SK-N-SH (cell line): ENCODE measurements at regions not wholly inside any gene's neighbourhood (a gene's known extent, or its start where the extent isn't known, plus 50 kb on each side); places are given as distances from the start of the nearest gene placed in this dataset.

Source experiments
- CTCF ChIA-PET: fragments of 300-600, 350-600 bp; formaldehyde crosslinking; extraction: SDS; loops from one replicate; lab custom pipeline; 2021; lab: Yijun Ruan, JAX
- POLR2A ChIA-PET: fragments of 350-600 bp; sonication (Branson Sonifier 250); formaldehyde crosslinking; extraction: SDS; loops from one replicate; lab custom pipeline; 2020; ENCODE audit warnings: antibody characterized with exemption, inconsistent platforms; lab: Yijun Ruan, JAX
- DNase-seq: peaks from one replicate; pipeline ENCODE4 v3.0.0; 2012
- H2AFZ ChIP-seq: fragments of 200-600 bp; sonication (generic); 2 replicates; pipeline ENCODE4 v1.8.1; 2016; ENCODE audit warnings: antibody characterized with exemption, mild to moderate bottlenecking, low read depth
- H3F3A ChIP-seq: fragments of 200-600 bp; sonication (generic); replicated peaks from 2 replicates; pipeline ENCODE3; 2016; ENCODE audit warnings: antibody characterized with exemption, mild to moderate bottlenecking; ENCODE audit not compliant: insufficient read depth
- H3K27ac ChIP-seq, 2 experiments: fragments of 200-500 bp in 1 of 2; fragments of 200-600 bp in 1 of 2; sonication (Bioruptor generic) in 1 of 2; sonication (generic), shearing (Covaris generic) in 1 of 2; 2 replicates each; pipeline versions ENCODE4 v1.5.1 to v1.6.1; 2014 to 2016; ENCODE audit warnings: low read depth in 2 of 2, inconsistent platforms in 1 of 2, low read length in 1 of 2, mild to moderate bottlenecking in 1 of 2, mixed read lengths in 1 of 2
- H3K27me3 ChIP-seq: fragments of 200-600 bp; sonication (generic), shearing (Covaris generic); 2 replicates; pipeline ENCODE4 v1.6.1; 2016; ENCODE audit warnings: mixed run types; ENCODE audit not compliant: insufficient read depth
- H3K36me3 ChIP-seq, 2 experiments: fragments of 200-500 bp in 1 of 2; fragments of 200-600 bp in 1 of 2; sonication (Bioruptor generic) in 1 of 2; sonication (generic) in 1 of 2; replicated peaks in 1 of 2; 2 replicates each; pipeline versions ENCODE3 to v1.5.1; 2014 to 2016; ENCODE audit warnings: low read length in 1 of 2, mild to moderate bottlenecking in 1 of 2; ENCODE audit not compliant: insufficient read depth in 2 of 2, control insufficient read depth in 1 of 2
- H3K4me1 ChIP-seq, 2 experiments: fragments of 200-500 bp in 1 of 2; fragments of 200-600 bp in 1 of 2; sonication (Bioruptor generic) in 1 of 2; sonication (generic), shearing (Covaris generic) in 1 of 2; 2 replicates each; pipeline versions ENCODE4 v1.5.1 to v1.6.1; 2014 to 2016; ENCODE audit warnings: low read depth in 1 of 2, low read length in 1 of 2, mixed run types in 1 of 2; ENCODE audit not compliant: insufficient read depth in 2 of 2, control insufficient read depth in 1 of 2
- H3K4me2 ChIP-seq: fragments of 200-600 bp; sonication (generic), shearing (Covaris generic); 2 replicates; pipeline ENCODE4 v1.6.1; 2017; ENCODE audit warnings: mixed run types
- H3K4me3 ChIP-seq, 2 experiments: fragments of 200-500 bp in 1 of 2; fragments of 200-600 bp in 1 of 2; sonication (Bioruptor generic) in 1 of 2; sonication (generic), shearing (Covaris generic) in 1 of 2; 2 replicates each; pipeline versions ENCODE4 v1.5.1 to v1.8.1; 2014 to 2016; ENCODE audit warnings: low read depth in 2 of 2, inconsistent platforms in 1 of 2, low read length in 1 of 2, mild to moderate bottlenecking in 1 of 2, mixed read lengths in 1 of 2, moderate library complexity in 1 of 2
- H3K79me2 ChIP-seq: fragments of 200-600 bp; sonication (generic); 2 replicates; pipeline ENCODE4 v1.8.1; 2017; ENCODE audit warnings: mild to moderate bottlenecking; ENCODE audit not compliant: insufficient read depth
- H3K9ac ChIP-seq: fragments of 200-600 bp; sonication (generic); 2 replicates; pipeline ENCODE4 v1.6.1; 2017; ENCODE audit warnings: mixed run types
- H3K9me2 ChIP-seq: fragments of 200-600 bp; sonication (generic); 2 replicates; pipeline ENCODE4 v1.6.1; 2017; ENCODE audit warnings: mixed run types
- H3K9me3 ChIP-seq: fragments of 200-600 bp; sonication (generic); 2 replicates; pipeline ENCODE4 v1.6.1; 2017; ENCODE audit warnings: mixed run types, mild to moderate bottlenecking, moderate library complexity
- H4K20me1 ChIP-seq: fragments of 200-600 bp; sonication (generic); 2 replicates; pipeline ENCODE4 v1.6.1; 2017; ENCODE audit warnings: mild to moderate bottlenecking, mixed run types; ENCODE audit not compliant: insufficient read depth
- CHD2 ChIP-seq: fragments of 150-350 bp; IDR thresholded peaks from 2 replicates; pipeline ENCODE4 v1.6.1; 2018; ENCODE audit warnings: low read length; ENCODE audit not compliant: partially characterized antibody
- ELF1 ChIP-seq: IDR thresholded peaks from 2 replicates; pipeline ENCODE4 v1.4.0; 2012
- EP300 ChIP-seq, 2 experiments: IDR thresholded peaks; 2 replicates each; pipeline versions ENCODE4 v1.4.0 to v1.6.1; 2012; ENCODE audit warnings: borderline replicate concordance in 1 of 2, low read depth in 1 of 2, low read length in 1 of 2
- EZH2phosphoT487 ChIP-seq: fragments of 200-600 bp; sonication (generic); IDR thresholded peaks from 2 replicates; pipeline ENCODE4 v1.6.1; 2017; ENCODE audit warnings: low read depth, mixed run types, mild to moderate bottlenecking, antibody characterized with exemption, moderate library complexity, borderline replicate concordance
- FOSL2 ChIP-seq: IDR thresholded peaks from 2 replicates; pipeline ENCODE4 v1.4.0; 2012; ENCODE audit warnings: low read depth, mild to moderate bottlenecking, moderate library complexity, borderline replicate concordance
- FOXJ3 ChIP-seq: sonication (generic); formaldehyde crosslinking; IDR thresholded peaks from 2 replicates; pipeline ENCODE4 v1.5.1; 2020; ENCODE audit warnings: mild to moderate bottlenecking, missing genetic modification reagents
- GABPA ChIP-seq: IDR thresholded peaks from 2 replicates; pipeline ENCODE4 v1.4.0; 2012; ENCODE audit warnings: low read depth, mild to moderate bottlenecking
- GATA2 ChIP-seq: sonication (generic); formaldehyde crosslinking; IDR thresholded peaks from 2 replicates; pipeline ENCODE4 v1.5.0; 2020; ENCODE audit warnings: mild to moderate bottlenecking, missing genetic modification reagents
- MEF2A ChIP-seq: IDR thresholded peaks from 2 replicates; pipeline ENCODE4 v1.4.0; 2012; ENCODE audit warnings: low read depth, borderline replicate concordance
- NFIC ChIP-seq: IDR thresholded peaks from 2 replicates; pipeline ENCODE4 v1.4.0; 2012; ENCODE audit warnings: borderline replicate concordance
- NRF1 ChIP-seq: IDR thresholded peaks from 2 replicates; pipeline ENCODE4 v1.6.1; 2012; ENCODE audit warnings: low read depth, mild to moderate bottlenecking, low read length
- RCOR1 ChIP-seq: fragments of 150-350 bp; IDR thresholded peaks from 2 replicates; pipeline ENCODE4 v1.6.1; 2017; ENCODE audit warnings: antibody characterized with exemption, low read length
- RFX5 ChIP-seq: IDR thresholded peaks from 2 replicates; pipeline ENCODE4 v1.6.1; 2012; ENCODE audit warnings: mild to moderate bottlenecking, improper control_type of control experiment, low read length
- RXRA ChIP-seq: IDR thresholded peaks from 2 replicates; pipeline ENCODE4 v1.4.0; 2012; ENCODE audit warnings: low read depth, mild to moderate bottlenecking, borderline replicate concordance
- SMC3 ChIP-seq: IDR thresholded peaks from 2 replicates; pipeline ENCODE4 v1.6.1; 2012; ENCODE audit warnings: low read depth, low read length, improper control_type of control experiment
- TCF12 ChIP-seq: IDR thresholded peaks from 2 replicates; pipeline ENCODE4 v1.4.0; 2012
- TEAD4 ChIP-seq: IDR thresholded peaks from 2 replicates; pipeline ENCODE4 v1.4.0; 2012; ENCODE audit warnings: mild to moderate bottlenecking, borderline replicate concordance; ENCODE audit not compliant: insufficient read depth
- WGBS: methylation state at CpG from one replicate; pipeline ENCODE4 v1.1.6; 2017; ENCODE audit warnings: low lambda C conversion rate; 5-methylcytosine and 5-hydroxymethylcytosine counted together
- TF ChIP-seq, protein P1 (sequence below): fragments of 150-350 bp; IDR thresholded peaks from 2 replicates; pipeline ENCODE4 v1.6.1; 2017; ENCODE audit warnings: antibody characterized with exemption, low read length, low read depth, borderline replicate concordance
- TF ChIP-seq, protein P2 (sequence below): IDR thresholded peaks from 2 replicates; pipeline ENCODE4 v1.4.0; 2012; ENCODE audit warnings: low read depth, borderline replicate concordance
- TF ChIP-seq, protein P3 (sequence below): IDR thresholded peaks from 2 replicates; pipeline ENCODE4; 2012
- TF ChIP-seq, protein P4 (sequence below): IDR thresholded peaks from 2 replicates; pipeline ENCODE4 v1.6.1; 2012; ENCODE audit warnings: mild to moderate bottlenecking, low read depth, low read length, moderate library complexity
- TF ChIP-seq, protein P5 (sequence below): IDR thresholded peaks from 2 replicates; pipeline ENCODE4 v1.4.0; 2012; ENCODE audit warnings: low read depth, borderline replicate concordance

DNA sequence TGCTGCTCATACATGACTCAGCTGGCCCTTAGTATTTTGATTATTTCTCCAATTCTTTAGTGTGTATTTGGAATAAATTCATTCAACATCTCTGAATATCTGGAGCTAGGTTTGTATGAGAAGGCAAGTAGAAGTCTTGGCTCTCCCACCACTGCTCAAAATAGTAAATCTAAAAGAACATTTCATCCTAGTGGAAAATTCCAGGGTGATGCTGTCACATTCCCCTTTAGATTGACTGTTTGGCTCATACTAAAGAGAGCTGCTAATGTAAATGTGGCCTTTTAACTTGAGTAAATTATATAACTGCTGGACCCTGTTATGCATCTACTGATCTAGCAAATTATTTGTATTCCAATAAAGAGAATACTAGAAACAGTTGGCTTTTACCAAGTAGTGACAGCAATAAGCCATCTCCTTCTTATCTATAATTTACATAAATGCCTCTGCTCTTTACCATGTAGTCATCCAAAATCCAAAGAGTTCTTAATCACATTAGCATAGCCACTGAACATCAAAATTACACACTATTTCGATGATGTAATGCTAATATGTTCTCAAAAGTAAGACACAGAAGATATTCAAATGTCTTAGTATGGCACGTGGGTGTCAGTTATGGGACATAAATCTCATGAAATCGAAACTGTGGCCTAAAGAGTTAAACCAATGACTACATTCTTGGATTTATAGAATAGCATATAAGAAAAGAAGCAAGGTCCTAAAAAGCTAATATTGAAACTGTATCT lies 86.9 kb upstream of the KCND2 start (continued):
- TF ChIP-seq EZH2phosphoT487 (no peak), GATA2 (CRISPR knock-in tag) (no peak), TEAD4 (no peak), FOSL2 (no peak), ELF1 (no peak), NRF1 (no peak)
- TF ChIP-seq, protein P1, sequence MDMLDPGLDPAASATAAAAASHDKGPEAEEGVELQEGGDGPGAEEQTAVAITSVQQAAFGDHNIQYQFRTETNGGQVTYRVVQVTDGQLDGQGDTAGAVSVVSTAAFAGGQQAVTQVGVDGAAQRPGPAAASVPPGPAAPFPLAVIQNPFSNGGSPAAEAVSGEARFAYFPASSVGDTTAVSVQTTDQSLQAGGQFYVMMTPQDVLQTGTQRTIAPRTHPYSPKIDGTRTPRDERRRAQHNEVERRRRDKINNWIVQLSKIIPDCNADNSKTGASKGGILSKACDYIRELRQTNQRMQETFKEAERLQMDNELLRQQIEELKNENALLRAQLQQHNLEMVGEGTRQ: no peak
- TF ChIP-seq, protein P2, sequence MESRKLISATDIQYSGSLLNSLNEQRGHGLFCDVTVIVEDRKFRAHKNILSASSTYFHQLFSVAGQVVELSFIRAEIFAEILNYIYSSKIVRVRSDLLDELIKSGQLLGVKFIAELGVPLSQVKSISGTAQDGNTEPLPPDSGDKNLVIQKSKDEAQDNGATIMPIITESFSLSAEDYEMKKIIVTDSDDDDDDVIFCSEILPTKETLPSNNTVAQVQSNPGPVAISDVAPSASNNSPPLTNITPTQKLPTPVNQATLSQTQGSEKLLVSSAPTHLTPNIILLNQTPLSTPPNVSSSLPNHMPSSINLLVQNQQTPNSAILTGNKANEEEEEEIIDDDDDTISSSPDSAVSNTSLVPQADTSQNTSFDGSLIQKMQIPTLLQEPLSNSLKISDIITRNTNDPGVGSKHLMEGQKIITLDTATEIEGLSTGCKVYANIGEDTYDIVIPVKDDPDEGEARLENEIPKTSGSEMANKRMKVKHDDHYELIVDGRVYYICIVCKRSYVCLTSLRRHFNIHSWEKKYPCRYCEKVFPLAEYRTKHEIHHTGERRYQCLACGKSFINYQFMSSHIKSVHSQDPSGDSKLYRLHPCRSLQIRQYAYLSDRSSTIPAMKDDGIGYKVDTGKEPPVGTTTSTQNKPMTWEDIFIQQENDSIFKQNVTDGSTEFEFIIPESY: no peak
- TF ChIP-seq, all 33 proteins: peak for 0

DNA sequence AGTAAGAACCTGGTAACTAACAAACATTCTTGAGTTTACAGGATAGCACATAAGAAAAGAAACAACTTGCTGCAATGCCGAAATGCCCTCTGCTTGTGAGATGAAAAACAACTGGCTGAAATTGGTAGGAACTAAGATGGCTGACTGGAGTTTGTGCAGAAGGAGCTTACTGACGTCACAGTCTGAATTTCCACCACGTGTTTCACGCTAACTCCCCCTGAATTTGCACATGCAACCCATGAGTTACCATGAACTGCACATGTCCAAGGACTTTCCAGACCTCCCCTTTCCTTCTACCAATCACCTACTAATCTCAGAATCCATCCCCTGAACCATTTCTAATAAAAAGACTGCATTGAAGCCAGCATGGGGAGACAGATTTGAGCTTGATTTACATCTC lies 86.3 kb upstream of the KCND2 start:
- no peak overlapping the region for H3K27ac ChIP-seq
- ChIA-PET POLR2A (no interaction called here), CTCF (no interaction called here)
- WGBS: 0% methylated on average over 4 of the region's 4 CpGs
- H3K9ac ChIP-seq: no peak overlapping the region
- H3K4me1 ChIP-seq: no peaks in the 10 kb centered on the region
- no peaks in the 10 kb centered on the region for H3F3A ChIP-seq
- peak overlapping the region in 1 of 2 experiments; percentile 4; a peak in 1 of 4 replicates for H3K4me3 ChIP-seq
- DNase-seq: no peak
- peak overlapping the region; percentile 79 for H2AFZ ChIP-seq
- H3K79me2 ChIP-seq: no peaks in the 10 kb centered on the region
- H3K27me3 ChIP-seq: no peaks in the 10 kb centered on the region
- TF ChIP-seq RCOR1 (no peak), GATA2 (CRISPR knock-in tag) (no peak), CHD2 (no peak), ELF1 (no peak), RFX5 (no peak), RXRA (no peak), FOXJ3 (CRISPR knock-in tag) (no peak), TCF12 (no peak), SMC3 (no peak), EP300 (IDR thresholded peaks at IDR 0.05; ENCODE audit: borderline replicate concordance in 1 of 2, low read depth in 1 of 2, low read length in 1 of 2) (no peak), TEAD4 (no peak), GABPA (no peak), NFIC (no peak), MEF2A (no peak)
- TF ChIP-seq, protein P3, sequence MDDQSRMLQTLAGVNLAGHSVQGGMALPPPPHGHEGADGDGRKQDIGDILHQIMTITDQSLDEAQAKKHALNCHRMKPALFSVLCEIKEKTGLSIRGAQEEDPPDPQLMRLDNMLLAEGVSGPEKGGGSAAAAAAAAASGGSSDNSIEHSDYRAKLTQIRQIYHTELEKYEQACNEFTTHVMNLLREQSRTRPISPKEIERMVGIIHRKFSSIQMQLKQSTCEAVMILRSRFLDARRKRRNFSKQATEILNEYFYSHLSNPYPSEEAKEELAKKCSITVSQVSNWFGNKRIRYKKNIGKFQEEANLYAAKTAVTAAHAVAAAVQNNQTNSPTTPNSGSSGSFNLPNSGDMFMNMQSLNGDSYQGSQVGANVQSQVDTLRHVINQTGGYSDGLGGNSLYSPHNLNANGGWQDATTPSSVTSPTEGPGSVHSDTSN: no peak
- TF ChIP-seq, protein P4, sequence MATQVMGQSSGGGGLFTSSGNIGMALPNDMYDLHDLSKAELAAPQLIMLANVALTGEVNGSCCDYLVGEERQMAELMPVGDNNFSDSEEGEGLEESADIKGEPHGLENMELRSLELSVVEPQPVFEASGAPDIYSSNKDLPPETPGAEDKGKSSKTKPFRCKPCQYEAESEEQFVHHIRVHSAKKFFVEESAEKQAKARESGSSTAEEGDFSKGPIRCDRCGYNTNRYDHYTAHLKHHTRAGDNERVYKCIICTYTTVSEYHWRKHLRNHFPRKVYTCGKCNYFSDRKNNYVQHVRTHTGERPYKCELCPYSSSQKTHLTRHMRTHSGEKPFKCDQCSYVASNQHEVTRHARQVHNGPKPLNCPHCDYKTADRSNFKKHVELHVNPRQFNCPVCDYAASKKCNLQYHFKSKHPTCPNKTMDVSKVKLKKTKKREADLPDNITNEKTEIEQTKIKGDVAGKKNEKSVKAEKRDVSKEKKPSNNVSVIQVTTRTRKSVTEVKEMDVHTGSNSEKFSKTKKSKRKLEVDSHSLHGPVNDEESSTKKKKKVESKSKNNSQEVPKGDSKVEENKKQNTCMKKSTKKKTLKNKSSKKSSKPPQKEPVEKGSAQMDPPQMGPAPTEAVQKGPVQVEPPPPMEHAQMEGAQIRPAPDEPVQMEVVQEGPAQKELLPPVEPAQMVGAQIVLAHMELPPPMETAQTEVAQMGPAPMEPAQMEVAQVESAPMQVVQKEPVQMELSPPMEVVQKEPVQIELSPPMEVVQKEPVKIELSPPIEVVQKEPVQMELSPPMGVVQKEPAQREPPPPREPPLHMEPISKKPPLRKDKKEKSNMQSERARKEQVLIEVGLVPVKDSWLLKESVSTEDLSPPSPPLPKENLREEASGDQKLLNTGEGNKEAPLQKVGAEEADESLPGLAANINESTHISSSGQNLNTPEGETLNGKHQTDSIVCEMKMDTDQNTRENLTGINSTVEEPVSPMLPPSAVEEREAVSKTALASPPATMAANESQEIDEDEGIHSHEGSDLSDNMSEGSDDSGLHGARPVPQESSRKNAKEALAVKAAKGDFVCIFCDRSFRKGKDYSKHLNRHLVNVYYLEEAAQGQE: no peak
- TF ChIP-seq, protein P5, sequence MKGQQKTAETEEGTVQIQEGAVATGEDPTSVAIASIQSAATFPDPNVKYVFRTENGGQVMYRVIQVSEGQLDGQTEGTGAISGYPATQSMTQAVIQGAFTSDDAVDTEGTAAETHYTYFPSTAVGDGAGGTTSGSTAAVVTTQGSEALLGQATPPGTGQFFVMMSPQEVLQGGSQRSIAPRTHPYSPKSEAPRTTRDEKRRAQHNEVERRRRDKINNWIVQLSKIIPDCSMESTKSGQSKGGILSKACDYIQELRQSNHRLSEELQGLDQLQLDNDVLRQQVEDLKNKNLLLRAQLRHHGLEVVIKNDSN: no peak
- TF ChIP-seq, protein P1: no peak
- H4K20me1 ChIP-seq: no peaks in the 10 kb centered on the region
- no peak overlapping the region for H3K4me2 ChIP-seq
- no peaks in the 10 kb centered on the region for H3K9me3 ChIP-seq
- no peaks in the 10 kb centered on the region for H3K9me2 ChIP-seq
- H3K36me3 ChIP-seq: no peaks in the 10 kb centered on the region
